Nephron progenitor cell (in vitro differentiated cells): ENCODE measurements at regions not wholly inside any gene's neighbourhood (a gene's known extent, or its start where the extent isn't known, plus 50 kb on each side); places are given as distances from the start of the nearest gene placed in this dataset.
"Not testable (repeated sequence)": the region's sequence is repeated elsewhere in the genome, so short reads cannot be mapped to it uniquely, and the experiment has no call there.

ENCODE experiments used
- DNase-seq: peaks from one replicate; pipeline ENCODE4 v3.0.0; 2021
- H3K27ac Mint-ChIP-seq: 2 replicates; pipeline ENCODE4 v1.8.0; 2021; ENCODE audit warnings: mild to moderate bottlenecking, moderate library complexity, mixed read lengths
- H3K27me3 Mint-ChIP-seq: 2 replicates; pipeline ENCODE4 v1.8.0; 2021; ENCODE audit warnings: mild to moderate bottlenecking, low read depth, mixed read lengths; ENCODE audit not compliant: poor library complexity
- H3K36me3 Mint-ChIP-seq: 2 replicates; pipeline ENCODE4 v1.8.0; 2021; ENCODE audit warnings: low read depth, mixed read lengths
- H3K4me1 Mint-ChIP-seq: 2 replicates; pipeline ENCODE4 v1.8.0; 2021; ENCODE audit warnings: mixed read lengths
- H3K4me3 Mint-ChIP-seq: 2 replicates; pipeline ENCODE4 v1.8.0; 2021; ENCODE audit warnings: mild to moderate bottlenecking, moderate library complexity, mixed read lengths
- H3K9me3 Mint-ChIP-seq: 2 replicates; pipeline ENCODE4 v1.8.0; 2021; ENCODE audit warnings: mild to moderate bottlenecking, moderate library complexity, mixed read lengths
- TF ChIP-seq, protein P1 (sequence below): fragments of 200-600 bp; sonication (generic); IDR thresholded peaks from 2 replicates; pipeline ENCODE4 v1.5.0; 2021; ENCODE audit warnings: antibody characterized with exemption

DNA sequence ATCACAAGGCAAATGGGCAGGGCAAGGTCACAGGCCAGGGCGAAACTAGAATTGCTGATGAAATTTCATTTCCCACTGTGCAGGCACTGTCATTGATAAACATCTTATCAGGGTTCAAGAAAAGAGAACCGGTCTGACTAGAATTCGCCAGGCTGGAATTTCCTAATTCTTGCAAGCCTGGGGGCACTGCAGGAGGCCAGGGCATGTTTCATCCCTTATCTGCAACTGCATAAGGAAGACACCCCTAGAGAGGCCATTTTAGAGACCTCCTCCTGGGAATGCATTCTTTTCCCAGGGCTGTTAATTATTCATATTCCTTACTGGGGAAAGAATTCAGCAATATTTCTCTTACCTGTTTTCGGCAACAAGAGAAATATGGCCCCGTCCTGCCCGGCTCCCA lies 266.2 kb upstream of the CYLC2 start:
- H3K27me3 Mint-ChIP-seq, result no peaks in the 10 kb centered on the region
- TF ChIP-seq, protein P1, sequence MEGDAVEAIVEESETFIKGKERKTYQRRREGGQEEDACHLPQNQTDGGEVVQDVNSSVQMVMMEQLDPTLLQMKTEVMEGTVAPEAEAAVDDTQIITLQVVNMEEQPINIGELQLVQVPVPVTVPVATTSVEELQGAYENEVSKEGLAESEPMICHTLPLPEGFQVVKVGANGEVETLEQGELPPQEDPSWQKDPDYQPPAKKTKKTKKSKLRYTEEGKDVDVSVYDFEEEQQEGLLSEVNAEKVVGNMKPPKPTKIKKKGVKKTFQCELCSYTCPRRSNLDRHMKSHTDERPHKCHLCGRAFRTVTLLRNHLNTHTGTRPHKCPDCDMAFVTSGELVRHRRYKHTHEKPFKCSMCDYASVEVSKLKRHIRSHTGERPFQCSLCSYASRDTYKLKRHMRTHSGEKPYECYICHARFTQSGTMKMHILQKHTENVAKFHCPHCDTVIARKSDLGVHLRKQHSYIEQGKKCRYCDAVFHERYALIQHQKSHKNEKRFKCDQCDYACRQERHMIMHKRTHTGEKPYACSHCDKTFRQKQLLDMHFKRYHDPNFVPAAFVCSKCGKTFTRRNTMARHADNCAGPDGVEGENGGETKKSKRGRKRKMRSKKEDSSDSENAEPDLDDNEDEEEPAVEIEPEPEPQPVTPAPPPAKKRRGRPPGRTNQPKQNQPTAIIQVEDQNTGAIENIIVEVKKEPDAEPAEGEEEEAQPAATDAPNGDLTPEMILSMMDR, result no peak
- no peak for DNase-seq
- no peaks in the 10 kb centered on the region for H3K36me3 Mint-ChIP-seq
- peaks cover 20% of the 10 kb centered on the region for H3K9me3 Mint-ChIP-seq
- no peak overlapping the region for H3K27ac Mint-ChIP-seq
- H3K4me3 Mint-ChIP-seq, result no peak overlapping the region
- no peaks in the 10 kb centered on the region for H3K4me1 Mint-ChIP-seq

DNA sequence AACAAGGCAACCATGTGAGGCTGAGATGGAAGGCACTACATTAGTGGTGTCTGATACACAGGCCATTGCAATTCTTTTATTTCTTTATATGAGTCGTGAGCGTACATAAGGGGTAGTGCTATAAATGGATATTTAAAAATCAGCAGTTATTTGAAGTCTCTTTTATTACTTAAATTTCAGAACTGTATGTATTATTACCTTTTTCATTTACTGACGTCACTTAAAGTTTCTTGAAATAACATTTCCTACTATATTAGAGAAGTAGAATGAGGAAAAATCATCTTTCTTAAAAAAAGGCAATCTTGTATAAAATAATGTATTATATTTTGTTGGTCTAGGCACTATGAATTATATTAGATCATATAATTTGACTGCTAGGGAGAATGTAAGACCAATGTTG lies 280.9 kb upstream of the CYLC2 start:
- H3K27ac Mint-ChIP-seq, result no peak overlapping the region
- TF ChIP-seq, protein P1, result no peak
- no peaks in the 10 kb centered on the region for H3K27me3 Mint-ChIP-seq
- H3K4me3 Mint-ChIP-seq, result no peak overlapping the region
- H3K36me3 Mint-ChIP-seq, result no peaks in the 10 kb centered on the region
- DNase-seq, result no peak
- no peaks in the 10 kb centered on the region for H3K4me1 Mint-ChIP-seq
- peaks cover 29% of the 10 kb centered on the region for H3K9me3 Mint-ChIP-seq

DNA sequence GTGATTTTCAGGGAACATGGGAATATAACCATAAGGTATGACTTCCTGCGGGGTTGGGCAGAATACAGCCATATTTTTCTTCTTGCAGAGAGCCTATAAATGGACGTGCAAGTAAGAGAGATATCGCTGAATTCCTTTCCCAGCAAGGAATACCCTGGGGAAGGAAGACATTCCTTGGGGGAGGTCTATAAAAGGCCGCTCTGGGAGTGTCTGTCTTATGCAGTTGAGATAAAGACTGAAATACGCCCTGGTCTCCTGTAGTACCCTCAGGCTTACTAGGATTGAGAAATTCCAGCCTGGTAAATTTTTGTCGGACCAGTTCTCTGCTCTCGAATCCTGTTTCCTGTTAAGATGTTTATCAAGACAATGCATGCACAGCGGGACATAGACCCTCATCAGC lies 282.2 kb upstream of the CYLC2 start:
- not testable (repeated sequence) for H3K27me3 Mint-ChIP-seq, H3K36me3 Mint-ChIP-seq, H3K4me3 Mint-ChIP-seq, H3K4me1 Mint-ChIP-seq, H3K27ac Mint-ChIP-seq
- peak; percentile 19 for DNase-seq
- peaks cover 24% of the 10 kb centered on the region for H3K9me3 Mint-ChIP-seq

DNA sequence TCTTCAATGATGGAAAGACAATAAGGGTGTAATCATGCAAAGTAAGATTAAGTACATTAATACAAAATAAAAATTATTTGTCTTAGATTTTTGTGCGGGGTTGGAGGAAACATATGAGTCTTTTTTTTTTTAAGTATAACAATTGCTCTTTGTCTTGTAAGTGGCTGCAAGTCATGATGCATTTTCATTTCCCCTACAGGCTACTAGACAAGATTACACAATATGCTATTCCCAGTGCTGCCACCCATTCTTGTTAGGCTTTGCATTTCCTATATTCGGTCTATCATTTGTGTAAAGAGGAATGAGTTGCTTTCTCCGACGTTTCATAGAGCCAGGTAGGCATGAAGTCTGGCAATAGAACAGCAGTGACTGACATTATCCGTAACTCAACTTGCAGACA lies 294.2 kb upstream of the CYLC2 start:
- DNase-seq, result no peak
- Mint-ChIP-seq H3K27ac (no peak overlapping the region), H3K36me3 (no peaks in the 10 kb centered on the region), H3K4me1 (no peaks in the 10 kb centered on the region), H3K27me3 (no peaks in the 10 kb centered on the region), H3K4me3 (no peak overlapping the region), H3K9me3 (no peaks in the 10 kb centered on the region)
- TF ChIP-seq, protein P1, result no peak

DNA sequence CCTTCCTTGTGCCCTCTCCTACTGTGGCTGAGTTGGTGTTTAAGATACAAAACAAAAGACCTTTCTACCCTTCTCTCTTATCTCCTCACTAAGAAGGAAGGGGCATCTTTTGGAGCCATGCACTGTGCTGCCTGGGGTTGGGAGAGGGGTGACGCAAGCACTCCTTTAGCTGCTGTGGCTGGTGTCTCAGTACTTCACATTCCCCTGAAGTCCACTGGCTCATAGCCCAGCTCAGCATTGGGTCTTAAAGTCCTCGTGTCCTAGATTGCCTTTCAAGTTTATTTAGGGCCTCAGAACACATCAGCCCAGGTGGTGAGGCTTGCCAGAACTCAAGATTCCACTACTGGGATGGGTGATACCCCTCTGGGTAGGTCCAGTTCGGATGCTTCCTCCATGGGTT lies 325.9 kb upstream of the CYLC2 start:
- no peaks in the 10 kb centered on the region for H3K36me3 Mint-ChIP-seq
- H3K27ac Mint-ChIP-seq, result no peak overlapping the region
- no peaks in the 10 kb centered on the region for H3K4me1 Mint-ChIP-seq
- no peak for DNase-seq
- H3K27me3 Mint-ChIP-seq, result no peaks in the 10 kb centered on the region
- H3K9me3 Mint-ChIP-seq, result no peaks in the 10 kb centered on the region
- no peak overlapping the region for H3K4me3 Mint-ChIP-seq
- TF ChIP-seq, protein P1, result no peak

DNA sequence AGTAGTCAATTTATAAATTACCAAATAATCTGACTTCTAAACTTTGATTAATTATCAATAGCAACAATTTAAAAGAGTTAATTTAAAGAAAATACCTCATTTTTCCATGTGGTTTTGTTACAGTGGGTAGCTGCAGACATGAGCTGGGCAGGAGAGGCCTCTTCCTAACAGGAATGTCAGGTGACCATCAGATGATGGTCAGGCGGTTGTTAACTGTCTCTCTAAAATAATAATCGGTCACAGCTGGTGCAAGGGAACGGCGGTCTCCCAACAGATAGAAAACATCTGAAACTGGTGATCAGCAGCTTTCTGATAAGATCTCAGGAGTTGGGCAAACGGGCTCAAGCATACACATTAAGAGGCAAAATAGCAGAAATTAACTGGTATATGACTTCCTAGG lies 342.7 kb upstream of the CYLC2 start:
- H3K9me3 Mint-ChIP-seq, result no peaks in the 10 kb centered on the region
- no peaks in the 10 kb centered on the region for H3K4me1 Mint-ChIP-seq
- no peaks in the 10 kb centered on the region for H3K36me3 Mint-ChIP-seq
- TF ChIP-seq, protein P1, result no peak
- no peak overlapping the region for H3K4me3 Mint-ChIP-seq
- DNase-seq, result no peak
- H3K27ac Mint-ChIP-seq, result no peak overlapping the region
- no peaks in the 10 kb centered on the region for H3K27me3 Mint-ChIP-seq
